Ovary (tissue), 3 donors: ENCODE measurements at regions not wholly inside any gene's neighbourhood (a gene's known extent, or its start where the extent isn't known, plus 50 kb on each side); places are given as distances from the start of the nearest gene placed in this dataset.

Source experiments
- CTCF ChIP-seq, 3 donors: fragments of 450-650 bp in 2 of 3; fragments of 200-600 bp in 1 of 3; IDR thresholded peaks; one replicate each; pipeline versions ENCODE4 v1.5.1 to v1.8.0; 2016 to 2022; ENCODE audit warnings: antibody characterized with exemption in 3 of 3, mild to moderate bottlenecking in 1 of 3
- POLR2A ChIP-seq: fragments of 450-650 bp; IDR thresholded peaks from one replicate; pipeline ENCODE4 v1.6.1; 2017; ENCODE audit warnings: antibody characterized with exemption, mild to moderate bottlenecking, moderate library complexity
- donor health status: DM: no; HTN: no; CAD: no.

- TF ChIP-seq POLR2A, result no peak
- no peak for TF ChIP-seq CTCF (IDR thresholded peaks at IDR 0.05)
These were observed 50.9 kb upstream of the WARS2 start for GRCh38 chr1:119191325-119191724.
